ENCODE measurements at regions not wholly inside any gene's neighbourhood (a gene's known extent, or its start where the extent isn't known, plus 50 kb on each side); places are given as distances from the start of the nearest gene placed in this dataset.
A peak's percentile ranks its signal among the peaks of the same experiment; 100 is the strongest.
"Not testable (repeated sequence)": the region's sequence is repeated elsewhere in the genome, so short reads cannot be mapped to it uniquely, and the experiment has no call there.

GRCh38 chr13:90868321-90868920 is 479.1 kb upstream of the MIR17HG start:
- no peak for DNase-seq (ENCODE audit: low read depth)

DNA sequence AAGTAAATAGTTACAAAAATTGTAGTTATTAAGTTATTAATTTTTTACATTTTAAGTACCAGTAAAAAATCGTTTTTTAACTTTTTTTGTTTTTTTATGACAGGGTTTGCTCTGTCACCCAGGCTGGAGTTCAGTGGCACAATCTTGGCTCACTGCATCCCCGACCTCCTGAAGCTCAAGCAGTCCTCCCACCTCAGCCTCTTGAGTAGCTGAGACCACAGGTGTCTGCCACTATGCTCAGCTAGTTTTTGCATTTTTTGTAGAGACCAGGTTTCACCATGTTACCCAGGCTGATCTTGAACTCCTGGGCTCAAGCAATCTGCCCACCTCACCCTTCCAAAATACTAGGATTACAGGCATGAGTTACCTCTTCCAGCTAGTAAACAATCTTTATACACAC is 477.9 kb upstream of the MIR17HG start:
- no peak for DNase-seq (ENCODE audit: low read depth)

GRCh38 chr13:90872491-90873025 is 474.9 kb upstream of the MIR17HG start:
- DNase-seq (ENCODE audit: low read depth): no peak

GRCh38 chr13:90880790-90881189 is 466.7 kb upstream of the MIR17HG start:
- no peak for DNase-seq (ENCODE audit: low read depth)

- DNase-seq (ENCODE audit: low read depth): peak; percentile 33
Observed at GRCh38 chr13:90882551-90882950, 464.9 kb upstream of the MIR17HG start.

- DNase-seq (ENCODE audit: low read depth): no peak
Observed at GRCh38 chr13:90883592-90883991, 463.9 kb upstream of the MIR17HG start.

GRCh38 chr13:90884066-90884465 is 463.4 kb upstream of the MIR17HG start:
- DNase-seq (ENCODE audit: low read depth): no peak

GRCh38 chr13:90889906-90890834 is 457.3 kb upstream of the MIR17HG start:
- peak; percentile 96 for DNase-seq (ENCODE audit: low read depth)

DNA sequence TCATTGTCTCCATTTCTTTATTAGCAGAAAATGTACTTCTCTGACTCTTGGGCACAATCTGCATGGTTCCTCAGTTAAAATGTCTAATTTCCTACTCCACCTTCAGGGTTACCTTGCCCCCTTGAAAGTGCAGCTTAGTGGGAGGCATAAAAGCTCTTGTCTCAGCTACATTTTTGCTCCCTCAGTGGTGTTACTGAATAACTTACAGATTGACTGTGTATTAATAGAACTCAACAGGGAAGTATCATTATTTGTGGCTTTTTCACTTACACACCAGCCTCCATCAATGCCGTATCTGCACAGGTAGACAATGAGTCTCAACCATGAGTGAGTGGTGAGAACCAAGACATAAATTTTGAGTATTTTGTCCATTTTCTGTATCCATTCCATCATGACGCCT is 456.2 kb upstream of the MIR17HG start:
- DNase-seq (ENCODE audit: low read depth): peak; percentile 53

GRCh38 chr13:90893199-90893598 is 454.3 kb upstream of the MIR17HG start:
- not testable (repeated sequence) for DNase-seq (ENCODE audit: low read depth)

GRCh38 chr13:90896002-90896401 is 451.5 kb upstream of the MIR17HG start:
- no peak for DNase-seq (ENCODE audit: low read depth)

DNA sequence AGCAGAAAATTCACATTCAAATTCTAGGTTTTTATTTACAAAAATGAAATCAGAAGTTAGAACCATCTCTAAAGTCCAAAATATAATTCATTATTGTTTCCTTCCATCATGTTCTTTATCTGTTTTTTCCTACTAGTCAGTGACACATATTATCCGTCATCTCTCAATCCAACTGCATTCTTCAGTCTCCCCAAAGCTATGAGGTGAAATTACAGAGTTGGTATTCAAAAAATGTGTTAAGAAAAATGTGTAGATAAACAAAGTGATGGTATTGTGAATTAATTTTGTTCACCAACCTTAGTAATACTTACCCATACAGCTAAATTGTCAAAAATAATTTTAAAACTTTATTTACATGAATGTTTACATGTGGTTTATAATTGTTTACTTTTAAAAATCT is 448.7 kb upstream of the MIR17HG start:
- peak; percentile 61 for DNase-seq (ENCODE audit: low read depth)

DNA sequence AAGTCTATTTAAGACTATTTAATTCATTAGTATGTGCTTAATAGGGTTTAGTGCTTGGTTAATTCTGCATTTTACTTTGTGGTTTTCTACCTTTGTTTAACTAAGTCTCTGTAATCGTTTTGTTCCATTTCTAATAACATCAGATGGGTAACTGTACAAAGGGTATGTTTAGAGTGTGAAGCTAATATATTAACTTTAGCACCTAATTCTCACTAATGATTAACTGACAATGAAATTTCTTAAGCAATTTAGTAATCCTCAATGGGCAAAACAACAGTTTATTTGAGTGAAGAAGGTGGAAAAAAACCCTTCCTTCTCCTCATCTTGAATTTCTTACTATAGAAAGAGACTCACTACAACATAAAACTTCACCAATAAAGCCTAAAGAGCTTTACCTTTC is 448.1 kb upstream of the MIR17HG start:
- peak; percentile 93 for DNase-seq (ENCODE audit: low read depth)

- DNase-seq (ENCODE audit: low read depth): no peak
Observed at GRCh38 chr13:90902255-90902654, 445.2 kb upstream of the MIR17HG start.

- no peak for DNase-seq (ENCODE audit: low read depth)
Observed at GRCh38 chr13:90906554-90906953, 440.9 kb upstream of the MIR17HG start.

DNA sequence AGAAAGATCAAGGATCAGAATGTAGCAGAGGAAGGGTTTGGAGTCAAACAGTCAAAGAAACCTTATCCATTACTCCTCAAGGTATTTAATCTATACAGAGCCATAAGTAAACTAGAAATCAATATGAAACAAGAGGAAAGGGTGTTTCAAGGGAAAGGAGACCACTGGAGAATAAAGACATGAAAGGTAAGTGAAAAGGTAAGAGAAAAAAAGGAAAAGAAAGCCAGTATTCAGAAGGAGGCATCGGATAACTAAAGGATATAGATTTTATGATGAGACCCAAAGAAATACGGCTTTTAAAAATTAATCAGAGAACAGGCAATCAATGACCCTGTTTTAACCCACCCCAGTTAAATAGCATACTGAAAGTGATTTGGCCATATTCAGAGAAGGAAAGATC is 438.7 kb upstream of the MIR17HG start:
- DNase-seq (ENCODE audit: low read depth): no peak

DNA sequence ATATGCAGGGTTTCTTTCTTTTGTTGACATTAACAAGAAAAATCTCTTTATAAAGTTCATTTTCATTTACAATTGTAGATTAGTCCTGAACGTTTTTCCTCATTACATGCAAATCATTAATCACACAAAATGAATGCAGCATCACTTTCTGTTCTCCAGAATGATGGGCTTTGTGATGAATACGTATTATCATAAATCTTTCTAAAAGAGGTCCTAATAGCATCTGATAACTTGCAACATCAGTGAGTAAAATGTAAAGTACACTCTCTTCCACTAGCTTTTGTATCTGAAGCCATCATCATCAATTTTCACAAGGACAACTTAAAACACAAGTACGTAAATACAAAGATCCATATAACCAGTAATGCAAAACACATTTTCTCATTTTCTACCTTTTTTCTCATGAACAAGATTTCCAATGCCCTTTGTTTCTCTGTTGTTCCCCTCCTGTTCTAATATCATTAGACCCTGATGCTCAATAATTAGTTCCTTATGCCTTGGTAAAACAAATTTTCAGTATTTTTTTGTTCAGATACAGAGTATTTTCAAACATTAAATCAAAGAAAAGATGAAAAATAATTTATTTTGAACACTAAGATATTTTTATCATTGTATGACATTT is 437.4 kb upstream of the MIR17HG start:
- no peak for DNase-seq (ENCODE audit: low read depth)

- no peak for DNase-seq (ENCODE audit: low read depth)
Observed at GRCh38 chr13:90912247-90912646, 435.2 kb upstream of the MIR17HG start.

GRCh38 chr13:90918536-90918935 is 429.0 kb upstream of the MIR17HG start:
- DNase-seq (ENCODE audit: low read depth): peak; percentile 99

DNA sequence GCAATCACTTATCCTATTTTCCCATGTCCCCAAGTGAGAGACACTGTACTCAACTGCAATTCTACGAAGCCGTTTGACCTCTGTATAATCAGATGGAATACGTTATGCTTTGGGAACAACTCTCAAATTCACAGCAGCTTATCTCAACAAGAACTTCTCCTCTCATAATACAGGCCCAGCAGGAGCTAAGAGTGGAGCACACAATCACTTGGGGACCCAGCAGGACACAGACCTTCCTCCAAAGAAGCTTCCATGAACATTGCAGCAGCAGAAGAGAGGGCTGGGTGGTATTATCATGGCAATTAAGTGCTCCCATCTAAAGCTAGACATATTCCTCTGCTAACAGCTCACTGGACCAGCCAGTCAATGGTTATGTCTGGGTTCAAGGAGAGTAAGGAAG is 428.3 kb upstream of the MIR17HG start:
- DNase-seq (ENCODE audit: low read depth): no peak

DNA sequence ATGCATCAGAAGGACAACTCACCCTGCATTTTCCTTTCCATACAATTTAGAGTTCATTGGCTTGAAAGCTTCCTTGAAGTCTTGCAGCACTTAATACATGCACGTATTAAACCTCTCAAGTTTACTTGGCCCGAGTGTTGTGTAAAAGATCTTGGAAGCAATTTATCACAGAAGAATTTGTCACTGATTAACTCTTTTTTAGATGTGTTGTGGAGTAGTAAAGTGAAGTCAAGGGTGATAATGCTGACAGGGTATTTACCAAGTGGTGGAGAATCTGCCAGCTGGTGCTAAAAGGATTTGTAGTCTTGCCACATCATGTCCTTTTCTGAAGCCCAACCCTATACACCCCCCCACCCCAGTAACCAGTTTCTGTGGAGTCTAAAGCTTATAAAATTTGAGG is 421.0 kb upstream of the MIR17HG start:
- DNase-seq (ENCODE audit: low read depth): peak; percentile 100

DNA sequence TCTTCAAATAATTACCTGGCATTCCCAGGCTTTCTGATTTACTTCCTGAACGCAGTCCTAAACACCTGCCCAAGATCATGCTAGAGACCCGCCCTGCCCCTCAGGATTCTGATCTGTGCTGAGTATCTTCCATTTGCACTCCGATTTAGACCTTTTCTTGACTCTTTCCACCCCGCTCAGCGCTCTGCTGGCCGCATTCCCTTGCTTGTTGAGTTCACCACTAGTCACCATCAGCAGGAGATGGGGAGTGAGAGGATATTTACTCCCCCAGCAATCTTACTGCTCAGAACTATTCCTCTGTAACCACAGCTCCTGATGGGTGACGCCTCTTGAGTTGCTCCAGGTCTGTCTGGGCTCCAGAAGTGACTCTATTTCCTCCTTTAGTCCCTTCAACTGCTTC is 419.4 kb upstream of the MIR17HG start:
- no peak for DNase-seq (ENCODE audit: low read depth)

All from renal cortical epithelial cell (primary cell).